ENCODE measurements at regions not wholly inside any gene's neighbourhood (a gene's known extent, or its start where the extent isn't known, plus 50 kb on each side); places are given as distances from the start of the nearest gene placed in this dataset.
"Not testable (repeated sequence)": the region's sequence is repeated elsewhere in the genome, so short reads cannot be mapped to it uniquely, and the experiment has no call there.

DNA sequence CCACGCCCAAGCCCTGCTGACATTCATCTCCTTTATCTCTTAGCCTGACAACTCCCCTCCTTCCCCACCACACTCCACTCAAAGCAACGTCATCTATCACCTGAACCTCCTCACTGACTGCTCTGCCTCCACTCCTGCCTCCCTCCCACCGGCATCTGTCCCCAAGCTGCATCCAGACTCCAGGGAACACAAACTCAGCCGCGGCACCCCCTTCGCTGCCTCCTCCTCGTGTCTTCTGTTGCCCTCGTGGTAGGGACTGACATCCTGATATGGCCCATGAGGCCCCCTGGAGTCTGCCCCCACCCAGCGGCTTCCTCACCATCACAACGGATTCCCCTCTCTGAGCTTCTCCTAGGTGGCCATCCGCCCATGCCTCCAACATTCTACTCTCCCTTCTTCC, 101.0 kb upstream of the TAS2R1 start:
- Histone ChIP-seq H3K27ac (ENCODE audit: low read depth in 1 of 2, low read length in 1 of 2) (no peak overlapping the region), H3K27me3 (ENCODE audit: control insufficient read depth in 2 of 2, insufficient read depth in 1 of 2, low read length in 1 of 2) (no peaks in the 10 kb centered on the region), H3K4me3 (ENCODE audit: low read length in 2 of 2) (no peak overlapping the region), H3K9me3 (ENCODE audit: control insufficient read depth in 2 of 2, insufficient read depth in 1 of 2, low read length in 1 of 2) (peaks cover 0 to 2% of the 10 kb centered on the region in 2 donors), H3K36me3 (ENCODE audit: control insufficient read depth in 2 of 2, insufficient read depth in 2 of 2, low read length in 1 of 2) (no peaks in the 10 kb centered on the region), H3K4me1 (ENCODE audit: control insufficient read depth in 2 of 2, insufficient read depth in 2 of 2, low read length in 2 of 2) (no peaks in the 10 kb centered on the region)
- WGBS = 87% methylated on average over 11 of the region's 11 CpGs
- DNase-seq (ENCODE audit: low read depth in 6 of 9, low spot score in 9 of 9) = no peak

DNA sequence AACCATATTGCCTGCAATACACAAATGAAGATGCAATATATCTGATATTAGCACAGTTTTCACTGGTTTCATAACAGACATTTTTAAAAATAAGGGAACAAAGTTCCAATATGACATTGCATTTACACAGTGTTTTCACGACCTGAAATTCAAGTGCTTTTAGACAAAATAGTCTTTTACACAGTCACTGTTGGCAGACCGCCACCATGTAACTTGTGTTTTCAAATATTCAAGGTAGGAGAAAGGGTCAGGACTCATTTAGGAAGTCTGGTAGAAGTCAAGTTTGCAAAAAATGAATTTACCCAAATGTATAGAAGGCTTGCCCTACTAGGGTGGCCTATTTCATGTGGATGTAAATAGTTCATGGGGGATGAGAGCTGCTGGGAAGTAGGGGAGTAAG, 98.1 kb upstream of the TAS2R1 start:
- peaks cover 0 to 2% of the 10 kb centered on the region in 2 donors for H3K9me3 ChIP-seq (ENCODE audit: control insufficient read depth in 2 of 2, insufficient read depth in 1 of 2, low read length in 1 of 2)
- H3K4me1 ChIP-seq (ENCODE audit: control insufficient read depth in 2 of 2, insufficient read depth in 2 of 2, low read length in 2 of 2) = no peaks in the 10 kb centered on the region
- no peak overlapping the region for H3K27ac ChIP-seq (ENCODE audit: low read depth in 1 of 2, low read length in 1 of 2)
- H3K4me3 ChIP-seq (ENCODE audit: low read length in 2 of 2) = no peak overlapping the region
- no peaks in the 10 kb centered on the region for H3K36me3 ChIP-seq (ENCODE audit: control insufficient read depth in 2 of 2, insufficient read depth in 2 of 2, low read length in 1 of 2)
- H3K27me3 ChIP-seq (ENCODE audit: control insufficient read depth in 2 of 2, insufficient read depth in 1 of 2, low read length in 1 of 2) = no peaks in the 10 kb centered on the region
- DNase-seq (ENCODE audit: low read depth in 6 of 9, low spot score in 9 of 9) = no peak
- WGBS = 90% methylated on average over 2 of the region's 2 CpGs

DNA sequence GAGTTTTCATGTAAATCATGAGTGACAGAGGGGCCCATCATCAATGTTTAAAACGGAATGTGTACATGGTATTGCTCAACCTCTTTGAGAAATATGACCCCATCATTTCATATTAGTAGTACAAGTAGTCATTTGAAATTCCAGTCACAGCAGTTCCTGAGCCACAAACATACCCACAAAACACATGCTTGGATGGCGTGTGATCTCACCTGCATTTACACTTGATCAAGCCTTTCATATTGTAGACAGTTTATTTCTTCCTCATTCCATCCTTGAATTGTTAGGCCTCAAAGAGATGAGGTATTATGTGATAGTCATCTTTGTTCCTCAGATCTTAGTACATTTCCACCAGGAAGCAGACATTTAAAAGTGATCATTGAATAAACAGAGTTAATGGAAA, 96.8 kb upstream of the TAS2R1 start:
- no peaks in the 10 kb centered on the region for H3K27me3 ChIP-seq (ENCODE audit: control insufficient read depth in 2 of 2, insufficient read depth in 1 of 2, low read length in 1 of 2)
- H3K27ac ChIP-seq (ENCODE audit: low read depth in 1 of 2, low read length in 1 of 2) = no peak overlapping the region
- H3K4me3 ChIP-seq (ENCODE audit: low read length in 2 of 2) = no peak overlapping the region
- WGBS = 91% methylated on average over 2 of the region's 2 CpGs
- no peaks in the 10 kb centered on the region for H3K36me3 ChIP-seq (ENCODE audit: control insufficient read depth in 2 of 2, insufficient read depth in 2 of 2, low read length in 1 of 2)
- DNase-seq (ENCODE audit: low read depth in 6 of 9, low spot score in 9 of 9) = no peak
- peaks cover 0 to 2% of the 10 kb centered on the region in 2 donors for H3K9me3 ChIP-seq (ENCODE audit: control insufficient read depth in 2 of 2, insufficient read depth in 1 of 2, low read length in 1 of 2)
- no peaks in the 10 kb centered on the region for H3K4me1 ChIP-seq (ENCODE audit: control insufficient read depth in 2 of 2, insufficient read depth in 2 of 2, low read length in 2 of 2)

DNA sequence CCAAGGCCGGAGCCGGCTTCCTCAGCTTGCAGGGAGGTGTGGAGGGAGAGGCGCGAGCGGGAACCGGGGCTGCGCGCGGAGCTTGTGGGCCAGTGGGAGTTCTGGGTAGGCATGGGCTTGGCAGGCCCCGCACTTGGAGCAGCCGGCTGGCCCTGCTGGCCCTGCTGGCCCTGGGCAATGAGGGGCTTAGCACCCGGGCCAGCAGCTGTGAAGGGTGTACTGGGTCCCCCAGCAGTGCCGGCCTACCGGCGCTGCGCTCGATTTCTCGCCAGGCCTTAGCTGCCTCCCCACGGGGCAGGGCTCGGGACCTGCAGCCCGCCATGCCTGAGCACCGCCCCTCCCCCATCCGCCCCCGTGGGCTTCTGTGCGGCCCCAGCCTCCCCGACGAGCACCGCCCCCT, 95.1 kb upstream of the TAS2R1 start:
- not testable (repeated sequence) for DNase-seq (ENCODE audit: low read depth in 6 of 9, low spot score in 9 of 9); H3K36me3 ChIP-seq (ENCODE audit: control insufficient read depth in 2 of 2, insufficient read depth in 2 of 2, low read length in 1 of 2); H3K4me3 ChIP-seq (ENCODE audit: low read length in 2 of 2); H3K27me3 ChIP-seq (ENCODE audit: control insufficient read depth in 2 of 2, insufficient read depth in 1 of 2, low read length in 1 of 2); H3K4me1 ChIP-seq (ENCODE audit: control insufficient read depth in 2 of 2, insufficient read depth in 2 of 2, low read length in 2 of 2); H3K9me3 ChIP-seq (ENCODE audit: control insufficient read depth in 2 of 2, insufficient read depth in 1 of 2, low read length in 1 of 2); H3K27ac ChIP-seq (ENCODE audit: low read depth in 1 of 2, low read length in 1 of 2)
- WGBS = 96% methylated on average over 28 of the region's 28 CpGs

DNA sequence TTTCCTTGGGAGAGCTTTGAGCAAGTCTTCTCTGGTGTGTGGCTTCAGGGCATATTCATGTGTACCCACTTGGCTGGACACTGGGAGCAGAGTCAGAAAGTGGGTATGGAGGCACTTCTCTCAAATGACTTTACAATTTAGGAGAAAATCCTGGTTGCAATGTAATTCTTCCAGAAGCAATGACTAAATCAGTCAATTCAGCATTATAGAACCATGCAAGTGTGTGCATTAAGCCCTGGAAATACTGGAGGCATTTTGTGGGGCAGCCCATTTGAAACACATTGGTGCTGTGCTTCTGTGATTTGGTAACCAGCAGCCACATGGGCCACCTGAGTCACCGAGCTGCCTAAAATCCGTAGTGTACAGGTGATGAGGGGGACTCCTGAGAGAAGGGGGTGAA, 94.6 kb upstream of the TAS2R1 start:
- Histone ChIP-seq H3K27ac (ENCODE audit: low read depth in 1 of 2, low read length in 1 of 2) (no peak overlapping the region), H3K9me3 (ENCODE audit: control insufficient read depth in 2 of 2, insufficient read depth in 1 of 2, low read length in 1 of 2) (peaks cover 0 to 2% of the 10 kb centered on the region in 2 donors), H3K4me3 (ENCODE audit: low read length in 2 of 2) (no peak overlapping the region), H3K4me1 (ENCODE audit: control insufficient read depth in 2 of 2, insufficient read depth in 2 of 2, low read length in 2 of 2) (no peaks in the 10 kb centered on the region), H3K36me3 (ENCODE audit: control insufficient read depth in 2 of 2, insufficient read depth in 2 of 2, low read length in 1 of 2) (no peaks in the 10 kb centered on the region), H3K27me3 (ENCODE audit: control insufficient read depth in 2 of 2, insufficient read depth in 1 of 2, low read length in 1 of 2) (no peaks in the 10 kb centered on the region)
- 92% methylated on average over 2 of the region's 2 CpGs for WGBS
- DNase-seq (ENCODE audit: low read depth in 6 of 9, low spot score in 9 of 9) = no peak

DNA sequence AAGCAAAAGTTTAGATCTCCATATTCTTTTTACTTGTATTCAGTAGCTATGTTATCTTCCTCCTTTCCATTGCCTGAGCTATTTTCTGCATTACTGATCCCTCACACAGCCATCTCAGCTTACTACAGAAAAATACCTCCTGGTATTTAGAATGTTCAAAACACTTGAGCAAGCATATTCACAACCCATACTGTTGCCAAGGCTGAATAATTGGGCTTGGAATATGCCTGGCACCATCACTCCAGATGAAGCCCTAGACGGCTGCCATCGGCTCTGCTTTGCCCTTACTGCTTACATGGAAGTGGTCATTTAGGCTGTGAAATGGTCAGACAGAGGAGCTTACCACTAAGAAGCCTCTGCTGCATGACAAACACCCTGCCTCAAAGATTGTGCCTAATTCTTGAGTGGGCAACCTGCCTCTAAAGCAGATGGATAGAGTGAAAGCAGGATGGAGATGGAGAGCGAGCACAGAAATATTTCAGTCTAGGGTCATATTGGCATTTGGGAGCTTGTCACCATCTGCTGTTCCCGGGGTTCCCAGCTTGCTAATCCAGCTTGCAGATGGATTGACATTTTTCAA, 92.5 kb upstream of the TAS2R1 start:
- DNase-seq (ENCODE audit: low read depth in 6 of 9, low spot score in 9 of 9) = no peak
- Histone ChIP-seq H3K4me1 (ENCODE audit: control insufficient read depth in 2 of 2, insufficient read depth in 2 of 2, low read length in 2 of 2) (no peaks in the 10 kb centered on the region), H3K4me3 (ENCODE audit: low read length in 2 of 2) (no peak overlapping the region), H3K9me3 (ENCODE audit: control insufficient read depth in 2 of 2, insufficient read depth in 1 of 2, low read length in 1 of 2) (peaks cover 0 to under 1% of the 10 kb centered on the region in 2 donors), H3K36me3 (ENCODE audit: control insufficient read depth in 2 of 2, insufficient read depth in 2 of 2, low read length in 1 of 2) (no peaks in the 10 kb centered on the region), H3K27ac (ENCODE audit: low read depth in 1 of 2, low read length in 1 of 2) (no peak overlapping the region), H3K27me3 (ENCODE audit: control insufficient read depth in 2 of 2, insufficient read depth in 1 of 2, low read length in 1 of 2) (no peaks in the 10 kb centered on the region)
- 98% methylated on average over 4 of the region's 4 CpGs for WGBS

DNA sequence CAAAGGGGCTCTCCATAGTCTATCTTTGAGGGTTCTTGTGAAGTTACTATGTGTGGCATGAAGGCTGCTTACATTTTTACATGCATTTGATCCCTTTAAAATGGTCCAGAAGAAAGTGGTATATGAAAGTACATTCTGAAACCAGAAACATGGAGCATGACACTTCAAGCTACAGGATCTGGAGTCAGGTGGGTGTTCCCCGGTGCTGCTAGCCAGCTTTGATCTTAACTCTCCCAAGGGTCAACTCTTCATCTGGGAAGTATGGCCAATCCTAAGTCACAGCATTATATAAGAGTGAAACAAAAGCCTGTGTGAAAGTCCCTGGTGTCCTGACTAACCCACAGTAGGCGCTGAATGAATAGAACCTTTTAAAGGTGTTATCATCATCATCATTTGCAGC, 91.0 kb upstream of the TAS2R1 start:
- Histone ChIP-seq H3K27me3 (ENCODE audit: control insufficient read depth in 2 of 2, insufficient read depth in 1 of 2, low read length in 1 of 2) (no peaks in the 10 kb centered on the region), H3K27ac (ENCODE audit: low read depth in 1 of 2, low read length in 1 of 2) (no peak overlapping the region), H3K4me3 (ENCODE audit: low read length in 2 of 2) (no peak overlapping the region), H3K9me3 (ENCODE audit: control insufficient read depth in 2 of 2, insufficient read depth in 1 of 2, low read length in 1 of 2) (no peaks in the 10 kb centered on the region), H3K4me1 (ENCODE audit: control insufficient read depth in 2 of 2, insufficient read depth in 2 of 2, low read length in 2 of 2) (no peaks in the 10 kb centered on the region), H3K36me3 (ENCODE audit: control insufficient read depth in 2 of 2, insufficient read depth in 2 of 2, low read length in 1 of 2) (no peaks in the 10 kb centered on the region)
- 71% methylated on average over 2 of the region's 2 CpGs for WGBS
- no peak for DNase-seq (ENCODE audit: low read depth in 6 of 9, low spot score in 9 of 9)

DNA sequence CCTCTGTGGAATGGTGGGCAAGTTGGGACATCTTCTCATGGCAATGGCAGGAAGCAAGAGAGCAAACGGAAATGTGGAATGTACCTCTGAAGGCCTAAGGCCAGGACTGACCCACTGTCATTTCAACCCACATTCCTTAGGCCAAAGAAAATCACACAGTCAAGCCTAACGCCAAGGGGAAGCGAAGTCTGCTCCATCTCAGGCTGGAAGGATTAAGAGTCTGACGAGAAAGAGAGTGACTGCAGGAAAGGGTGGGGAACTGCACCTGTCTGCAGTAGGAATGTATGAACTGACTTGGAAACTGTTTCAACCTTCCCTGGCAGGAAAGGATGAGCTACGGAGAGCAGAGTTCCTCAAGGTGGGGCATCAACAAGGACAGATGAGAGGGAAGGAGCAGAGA, 90.2 kb upstream of the TAS2R1 start:
- Histone ChIP-seq H3K4me1 (ENCODE audit: control insufficient read depth in 2 of 2, insufficient read depth in 2 of 2, low read length in 2 of 2) (no peaks in the 10 kb centered on the region), H3K27ac (ENCODE audit: low read depth in 1 of 2, low read length in 1 of 2) (no peak overlapping the region), H3K27me3 (ENCODE audit: control insufficient read depth in 2 of 2, insufficient read depth in 1 of 2, low read length in 1 of 2) (no peaks in the 10 kb centered on the region), H3K36me3 (ENCODE audit: control insufficient read depth in 2 of 2, insufficient read depth in 2 of 2, low read length in 1 of 2) (no peaks in the 10 kb centered on the region), H3K4me3 (ENCODE audit: low read length in 2 of 2) (no peak overlapping the region), H3K9me3 (ENCODE audit: control insufficient read depth in 2 of 2, insufficient read depth in 1 of 2, low read length in 1 of 2) (no peaks in the 10 kb centered on the region)
- DNase-seq (ENCODE audit: low read depth in 6 of 9, low spot score in 9 of 9) = no peak
- WGBS = 86% methylated on average over 5 of the region's 5 CpGs

DNA sequence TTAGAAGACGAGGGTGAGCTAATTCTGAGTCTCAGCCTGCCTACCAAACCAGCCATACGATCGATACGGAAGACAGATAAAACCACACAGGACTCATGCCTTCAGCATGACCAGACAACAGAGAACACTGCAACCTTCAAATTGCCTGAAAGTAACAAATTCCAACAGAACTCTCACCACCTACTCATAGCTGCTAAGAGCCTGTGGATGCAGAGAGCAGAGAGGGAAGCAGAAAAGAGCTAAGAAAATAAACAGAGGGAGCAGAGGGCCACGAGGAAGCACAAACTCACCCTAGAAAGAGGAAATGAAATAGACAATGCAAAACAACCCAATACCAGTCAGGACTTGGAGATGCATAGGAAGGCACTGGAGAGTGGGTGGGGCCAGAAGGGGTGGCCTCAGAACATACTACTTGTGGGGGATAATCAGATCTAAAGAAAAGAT, 86.7 kb upstream of the TAS2R1 start:
- 57% methylated on average over 5 of the region's 5 CpGs for WGBS
- no peaks in the 10 kb centered on the region for H3K36me3 ChIP-seq (ENCODE audit: control insufficient read depth in 2 of 2, insufficient read depth in 2 of 2, low read length in 1 of 2)
- no peak for DNase-seq (ENCODE audit: low read depth in 6 of 9, low spot score in 9 of 9)
- H3K4me1 ChIP-seq (ENCODE audit: control insufficient read depth in 2 of 2, insufficient read depth in 2 of 2, low read length in 2 of 2) = no peaks in the 10 kb centered on the region
- H3K27me3 ChIP-seq (ENCODE audit: control insufficient read depth in 2 of 2, insufficient read depth in 1 of 2, low read length in 1 of 2) = no peaks in the 10 kb centered on the region
- no peaks in the 10 kb centered on the region for H3K9me3 ChIP-seq (ENCODE audit: control insufficient read depth in 2 of 2, insufficient read depth in 1 of 2, low read length in 1 of 2)
- H3K27ac ChIP-seq (ENCODE audit: low read depth in 1 of 2, low read length in 1 of 2) = no peak overlapping the region
- no peak overlapping the region for H3K4me3 ChIP-seq (ENCODE audit: low read length in 2 of 2)

DNA sequence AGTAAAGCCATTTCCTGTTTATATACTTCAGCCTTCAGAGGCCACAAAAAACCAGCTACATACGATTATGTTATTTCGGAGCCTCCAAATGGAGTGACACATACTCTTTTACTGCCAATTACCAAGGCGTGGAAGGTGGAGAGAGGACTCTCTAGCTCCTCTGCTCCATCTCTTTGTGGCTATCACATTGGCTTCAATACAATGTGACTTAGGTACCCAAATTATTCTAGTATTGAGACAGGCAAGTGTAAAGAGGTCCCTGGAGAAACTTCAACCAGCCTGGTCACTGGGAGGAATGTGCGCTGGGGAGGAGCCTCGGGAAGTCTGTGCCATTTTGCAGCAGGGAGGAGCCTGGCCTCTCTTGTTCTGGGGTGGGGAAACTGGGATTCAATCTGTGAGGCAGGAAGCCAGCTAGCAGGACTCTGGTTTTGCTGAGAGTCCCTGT, 85.8 kb upstream of the TAS2R1 start:
- Histone ChIP-seq H3K9me3 (ENCODE audit: control insufficient read depth in 2 of 2, insufficient read depth in 1 of 2, low read length in 1 of 2) (no peaks in the 10 kb centered on the region), H3K4me1 (ENCODE audit: control insufficient read depth in 2 of 2, insufficient read depth in 2 of 2, low read length in 2 of 2) (no peaks in the 10 kb centered on the region), H3K36me3 (ENCODE audit: control insufficient read depth in 2 of 2, insufficient read depth in 2 of 2, low read length in 1 of 2) (no peaks in the 10 kb centered on the region), H3K27me3 (ENCODE audit: control insufficient read depth in 2 of 2, insufficient read depth in 1 of 2, low read length in 1 of 2) (no peaks in the 10 kb centered on the region), H3K4me3 (ENCODE audit: low read length in 2 of 2) (no peak overlapping the region), H3K27ac (ENCODE audit: low read depth in 1 of 2, low read length in 1 of 2) (no peak overlapping the region)
- 69% methylated on average over 5 of the region's 5 CpGs for WGBS
- DNase-seq (ENCODE audit: low read depth in 6 of 9, low spot score in 9 of 9) = no peak

Measured in thymus (tissue), 11 donors.